ENCODE measurements at regions not wholly inside any gene's neighbourhood (a gene's known extent, or its start where the extent isn't known, plus 50 kb on each side); places are given as distances from the start of the nearest gene placed in this dataset.

DNA sequence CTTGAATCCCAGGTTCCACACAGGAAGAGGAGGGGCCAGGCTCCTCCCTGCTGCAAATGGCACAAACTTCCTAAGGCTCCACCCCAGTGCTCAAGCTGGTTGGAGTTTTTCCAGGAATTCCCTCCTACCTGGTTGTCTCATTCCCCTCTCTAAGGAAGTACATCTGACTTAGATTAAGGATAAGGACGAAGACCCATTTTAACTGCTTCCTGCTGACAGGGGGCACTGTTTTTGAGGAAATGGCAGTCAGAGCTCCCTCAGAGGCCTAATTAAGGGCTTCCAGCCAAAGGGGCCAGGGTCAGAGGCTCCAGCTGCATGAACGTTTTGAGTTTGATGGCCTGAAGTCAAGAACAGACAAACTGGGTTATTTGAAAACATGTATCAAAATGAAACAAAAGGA is 1084.7 kb downstream of the SLC6A15 start:
- TF ChIP-seq, protein P1, sequence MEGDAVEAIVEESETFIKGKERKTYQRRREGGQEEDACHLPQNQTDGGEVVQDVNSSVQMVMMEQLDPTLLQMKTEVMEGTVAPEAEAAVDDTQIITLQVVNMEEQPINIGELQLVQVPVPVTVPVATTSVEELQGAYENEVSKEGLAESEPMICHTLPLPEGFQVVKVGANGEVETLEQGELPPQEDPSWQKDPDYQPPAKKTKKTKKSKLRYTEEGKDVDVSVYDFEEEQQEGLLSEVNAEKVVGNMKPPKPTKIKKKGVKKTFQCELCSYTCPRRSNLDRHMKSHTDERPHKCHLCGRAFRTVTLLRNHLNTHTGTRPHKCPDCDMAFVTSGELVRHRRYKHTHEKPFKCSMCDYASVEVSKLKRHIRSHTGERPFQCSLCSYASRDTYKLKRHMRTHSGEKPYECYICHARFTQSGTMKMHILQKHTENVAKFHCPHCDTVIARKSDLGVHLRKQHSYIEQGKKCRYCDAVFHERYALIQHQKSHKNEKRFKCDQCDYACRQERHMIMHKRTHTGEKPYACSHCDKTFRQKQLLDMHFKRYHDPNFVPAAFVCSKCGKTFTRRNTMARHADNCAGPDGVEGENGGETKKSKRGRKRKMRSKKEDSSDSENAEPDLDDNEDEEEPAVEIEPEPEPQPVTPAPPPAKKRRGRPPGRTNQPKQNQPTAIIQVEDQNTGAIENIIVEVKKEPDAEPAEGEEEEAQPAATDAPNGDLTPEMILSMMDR (IDR thresholded peaks at IDR 0.05), result no peak
- TF ChIP-seq POLR2A (IDR thresholded peaks at IDR 0.05), result no peak
